T follicular helper cell (primary cell): ENCODE measurements at regions not wholly inside any gene's neighbourhood (a gene's known extent, or its start where the extent isn't known, plus 50 kb on each side); places are given as distances from the start of the nearest gene placed in this dataset.
"Not testable (repeated sequence)": the region's sequence is repeated elsewhere in the genome, so short reads cannot be mapped to it uniquely, and the experiment has no call there.

Experiments used
- DNase-seq: peaks from one replicate; pipeline ENCODE4 v3.0.0-alpha.2; 2020; ENCODE audit warnings: low read depth

GRCh38 chr5:158063052-158063451 lies 204.1 kb upstream of the CLINT1 start:
- DNase-seq, result no peak

- DNase-seq, result no peak
Observed at GRCh38 chr5:158061451-158061850, 202.5 kb upstream of the CLINT1 start.

GRCh38 chr5:158060212-158060611 lies 201.3 kb upstream of the CLINT1 start:
- no peak for DNase-seq

GRCh38 chr5:158058208-158059120 lies 199.5 kb upstream of the CLINT1 start:
- DNase-seq, result no peak

- no peak for DNase-seq
Observed at GRCh38 chr5:158056130-158056825, 197.3 kb upstream of the CLINT1 start.

GRCh38 chr5:158055111-158055501 lies 196.2 kb upstream of the CLINT1 start:
- no peak for DNase-seq

GRCh38 chr5:158054223-158055110 lies 195.5 kb upstream of the CLINT1 start:
- no peak for DNase-seq

GRCh38 chr5:158051036-158051435 lies 192.1 kb upstream of the CLINT1 start:
- no peak for DNase-seq

- no peak for DNase-seq
Observed at GRCh38 chr5:158050421-158050820, 191.5 kb upstream of the CLINT1 start.

- DNase-seq, result no peak
Observed at GRCh38 chr5:158049459-158049858, 190.5 kb upstream of the CLINT1 start.

GRCh38 chr5:158045696-158046095 lies 186.8 kb upstream of the CLINT1 start:
- DNase-seq, result no peak

- DNase-seq, result no peak
Observed at GRCh38 chr5:158039911-158040347, 181.0 kb upstream of the CLINT1 start.

GRCh38 chr5:158039441-158039840 lies 180.5 kb upstream of the CLINT1 start:
- no peak for DNase-seq

- not testable (repeated sequence) for DNase-seq
Observed at GRCh38 chr5:158036983-158037595, 178.1 kb upstream of the CLINT1 start.

- not testable (repeated sequence) for DNase-seq
Observed at GRCh38 chr5:158034586-158034985, 175.6 kb upstream of the CLINT1 start.

- no peak for DNase-seq
Observed at GRCh38 chr5:158033724-158034123, 174.8 kb upstream of the CLINT1 start.

- DNase-seq, result no peak
Observed at GRCh38 chr5:158033076-158033475, 174.1 kb upstream of the CLINT1 start.

- no peak for DNase-seq
Observed at GRCh38 chr5:158032246-158032645, 173.3 kb upstream of the CLINT1 start.

- DNase-seq, result no peak
Observed at GRCh38 chr5:158027806-158028775, 169.1 kb upstream of the CLINT1 start.

GRCh38 chr5:158026304-158027031 lies 167.5 kb upstream of the CLINT1 start:
- DNase-seq, result no peak
